ENCODE measurements at regions not wholly inside any gene's neighbourhood (a gene's known extent, or its start where the extent isn't known, plus 50 kb on each side); places are given as distances from the start of the nearest gene placed in this dataset.
A peak's percentile ranks its signal among the peaks of the same experiment; 100 is the strongest.
"Not testable (repeated sequence)": the region's sequence is repeated elsewhere in the genome, so short reads cannot be mapped to it uniquely, and the experiment has no call there.

DNA sequence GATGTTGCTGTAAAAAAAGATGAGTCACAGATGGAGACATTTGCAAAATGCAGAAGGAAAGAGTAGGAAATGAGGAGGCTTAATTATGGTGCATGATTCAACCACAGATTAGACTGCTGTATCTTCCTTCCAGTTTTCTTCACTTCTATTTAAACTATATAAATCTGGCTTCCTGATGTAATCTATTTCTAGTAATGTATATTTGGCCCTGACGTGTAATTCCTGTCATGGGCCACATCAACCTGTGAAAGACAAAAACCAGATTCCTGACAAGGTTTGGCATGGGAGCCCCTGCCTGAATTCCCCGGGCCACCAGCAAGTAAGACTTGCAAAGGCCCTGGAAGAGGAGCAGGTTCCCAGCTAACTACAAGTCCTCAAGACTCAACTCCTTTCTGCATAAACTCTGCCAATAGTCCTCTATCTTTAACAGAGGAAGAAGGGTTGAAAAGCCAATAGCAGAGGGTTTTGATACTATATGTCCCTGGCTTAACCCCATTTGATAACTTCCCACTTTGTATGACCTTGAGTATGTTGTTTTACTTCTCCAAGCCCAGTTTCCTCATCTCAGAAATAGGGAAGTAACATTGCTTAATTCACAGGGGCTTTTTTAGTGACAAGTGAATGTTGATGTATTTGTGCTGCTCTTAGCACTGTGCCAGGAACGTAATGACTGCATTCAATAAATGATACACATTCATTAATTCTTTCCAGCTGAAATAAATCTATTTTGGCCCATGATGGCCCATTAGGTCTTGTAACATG is 172.7 kb downstream of the SPRY2 start:
- no peak for DNase-seq

DNA sequence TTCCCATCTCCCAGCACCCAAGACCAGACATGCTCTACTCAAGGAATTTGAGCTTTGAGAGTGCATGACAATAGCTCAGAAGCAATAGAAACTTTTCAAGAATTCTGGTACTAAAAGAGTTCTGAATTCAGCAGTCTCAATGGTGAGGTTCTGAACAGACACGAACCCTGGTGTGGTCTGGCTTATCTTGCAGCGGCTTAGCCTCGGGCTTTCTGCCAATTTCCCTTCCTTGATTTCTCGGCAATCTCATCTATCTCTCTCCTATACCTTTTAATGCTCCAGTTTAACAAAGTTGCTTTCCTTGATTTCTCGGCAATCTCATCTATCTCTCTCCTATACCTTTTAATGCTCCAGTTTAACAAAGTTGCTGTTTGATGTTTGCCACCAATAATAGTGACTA is 174.6 kb downstream of the SPRY2 start:
- no peak for DNase-seq

- DNase-seq, result no peak
These were observed 176.5 kb downstream of the SPRY2 start for GRCh38 chr13:80164462-80164861.

DNA sequence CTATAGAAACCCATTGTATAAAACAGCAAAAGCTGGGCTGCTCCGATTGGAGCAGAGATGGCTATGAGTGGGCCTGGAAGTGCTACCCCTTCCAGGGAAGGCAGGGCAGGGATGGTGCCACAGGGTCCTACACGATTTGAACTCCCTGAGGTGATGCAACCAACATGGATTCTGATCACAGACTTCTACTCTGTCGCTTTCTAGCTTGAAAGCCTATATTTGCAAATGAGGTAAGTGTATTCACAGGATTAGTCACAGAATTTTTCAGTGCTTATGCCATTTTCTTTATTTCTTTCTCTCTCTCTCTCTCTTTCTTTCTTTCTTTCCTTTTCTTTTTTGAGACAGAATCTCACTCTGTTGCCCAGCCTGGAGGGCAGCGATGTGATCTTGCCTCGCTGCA is 179.0 kb downstream of the SPRY2 start:
- DNase-seq, result no peak

GRCh38 chr13:80161219-80161618 is 179.7 kb downstream of the SPRY2 start:
- DNase-seq, result no peak

GRCh38 chr13:80160110-80160509 is 180.8 kb downstream of the SPRY2 start:
- DNase-seq, result no peak

DNA sequence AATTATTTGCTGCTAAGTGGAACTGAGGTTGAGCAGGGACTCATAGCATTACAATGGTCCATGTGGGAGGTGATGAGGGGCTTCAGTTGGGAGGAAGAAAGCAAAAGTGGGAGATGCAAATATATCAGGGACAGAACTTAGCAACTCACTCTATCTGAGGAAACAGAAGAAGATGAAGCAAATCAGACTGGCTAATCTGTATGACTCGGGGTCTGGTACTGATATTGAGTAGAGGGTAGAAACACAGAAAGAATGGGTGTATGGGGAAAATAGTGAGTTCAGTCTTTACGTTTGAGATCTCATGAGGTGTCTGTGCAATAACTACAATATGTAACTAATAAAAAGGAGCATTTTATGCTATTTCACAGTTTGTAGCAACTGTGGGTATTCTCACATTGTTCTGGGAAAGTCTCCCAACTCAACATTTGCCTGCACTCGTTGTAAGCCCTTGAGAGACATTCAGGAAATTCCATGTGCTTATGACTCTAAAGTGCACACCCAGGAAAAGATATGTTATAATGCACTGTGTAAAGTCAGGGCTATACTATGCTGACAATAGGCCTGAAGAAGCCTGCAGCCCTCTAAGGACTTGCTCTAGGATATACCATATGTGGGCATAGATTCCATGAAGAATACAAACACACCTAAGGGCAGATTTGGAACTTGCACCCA is 183.5 kb downstream of the SPRY2 start:
- DNase-seq, result no peak

- DNase-seq, result not testable (repeated sequence)
These were observed 188.8 kb downstream of the SPRY2 start for GRCh38 chr13:80152142-80152541.

DNA sequence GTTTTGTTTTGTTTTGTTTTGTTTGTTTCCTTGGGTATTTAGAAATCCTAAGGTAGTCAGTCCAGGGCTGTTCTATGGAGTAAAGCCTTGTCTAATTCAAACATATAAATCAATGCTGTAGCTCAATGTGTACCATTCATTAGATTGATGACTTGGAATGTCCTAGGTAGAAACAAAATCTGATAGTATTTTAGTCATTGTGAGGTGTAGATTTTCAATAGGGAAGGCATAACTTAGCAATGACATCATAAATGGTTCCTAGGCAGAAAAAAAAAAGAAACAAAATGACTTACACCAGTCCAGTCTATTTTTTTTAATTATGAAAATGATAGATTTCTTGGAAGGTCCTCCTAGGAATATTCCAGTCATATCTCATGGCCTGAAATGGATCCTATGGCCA is 189.9 kb downstream of the SPRY2 start:
- no peak for DNase-seq

DNA sequence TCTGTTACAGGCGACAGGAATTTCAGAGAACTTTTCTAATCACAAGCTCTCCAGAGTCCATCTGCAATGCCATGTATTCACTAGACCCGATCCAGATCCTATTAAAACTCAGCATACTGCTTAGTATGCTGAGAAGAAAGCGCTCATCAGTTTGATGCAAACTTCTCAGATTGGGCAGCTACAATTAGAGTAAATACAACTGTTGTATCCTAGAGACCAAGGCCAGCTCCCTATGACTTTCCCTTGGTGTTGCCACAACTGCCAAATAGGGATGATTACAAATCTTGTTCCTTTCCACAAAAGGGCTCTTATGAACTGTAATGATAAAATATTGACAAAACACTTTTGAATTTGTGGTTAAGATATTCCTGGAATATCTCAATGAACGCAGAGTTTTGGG is 191.2 kb downstream of the SPRY2 start:
- DNase-seq, result no peak

DNA sequence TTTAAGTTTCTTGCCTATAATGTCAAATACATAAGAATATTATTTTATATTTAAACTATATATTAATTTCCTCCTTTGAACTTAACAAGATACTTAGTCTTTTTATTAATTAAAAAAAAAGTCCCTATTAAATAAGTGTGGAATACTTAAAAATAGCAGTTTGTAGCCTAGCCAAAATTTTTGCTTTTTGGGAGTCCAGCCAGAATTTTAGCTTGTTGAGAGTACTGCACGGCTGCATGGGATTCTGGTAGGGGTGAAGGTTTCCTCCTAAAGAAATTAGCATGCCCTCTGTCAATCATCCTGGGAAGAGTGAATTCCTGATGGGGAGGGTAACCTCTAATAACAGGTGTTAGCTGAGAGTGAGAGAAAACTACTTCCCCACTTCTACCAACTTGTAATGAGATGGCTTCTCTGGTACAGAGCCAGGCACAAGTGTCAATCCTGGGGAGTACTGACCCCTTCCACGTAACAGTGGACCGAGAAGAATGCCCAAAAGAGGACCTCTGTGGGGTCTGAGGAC is 195.7 kb downstream of the SPRY2 start:
- DNase-seq, result no peak

- DNase-seq, result no peak
These were observed 196.4 kb downstream of the SPRY2 start for GRCh38 chr13:80144493-80144892.

DNA sequence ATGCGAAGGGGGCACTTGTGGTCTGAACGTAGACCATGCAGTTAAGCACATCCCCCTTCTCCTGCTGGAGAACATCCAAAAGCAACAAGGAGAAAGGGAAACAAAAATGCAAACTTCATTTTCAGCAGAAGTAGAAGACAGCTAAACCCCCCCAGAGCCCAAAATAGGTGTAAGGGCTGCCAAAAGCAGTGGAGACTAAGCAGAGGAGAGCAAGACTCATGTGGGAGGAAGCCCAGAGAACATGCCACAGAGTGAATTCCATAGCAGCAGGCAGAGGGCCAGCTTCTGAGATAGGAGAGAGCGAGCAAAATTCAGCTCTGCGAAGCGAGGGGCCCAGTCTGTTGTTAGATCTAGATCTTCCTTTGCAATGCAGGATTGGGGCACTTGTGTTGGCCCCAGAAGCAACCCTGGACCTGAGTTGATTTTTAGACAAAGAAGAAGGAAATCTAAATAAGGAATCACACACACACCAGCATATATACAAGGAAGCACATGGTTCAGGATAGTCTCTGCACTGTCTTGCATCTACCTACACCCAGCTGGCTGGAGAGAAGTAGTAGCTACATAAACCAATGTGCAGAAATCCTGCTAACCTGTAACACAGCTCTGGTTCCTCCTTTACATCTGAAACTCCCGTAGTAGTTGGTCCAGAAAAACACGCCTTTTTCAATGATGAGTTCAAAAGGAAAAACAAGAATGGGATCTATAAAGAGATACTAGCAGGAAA is 199.6 kb downstream of the SPRY2 start:
- DNase-seq, result no peak

- DNase-seq, result no peak
These were observed 200.2 kb downstream of the SPRY2 start for GRCh38 chr13:80140685-80141084.

GRCh38 chr13:80139196-80139595 is 201.7 kb downstream of the SPRY2 start:
- no peak for DNase-seq

DNA sequence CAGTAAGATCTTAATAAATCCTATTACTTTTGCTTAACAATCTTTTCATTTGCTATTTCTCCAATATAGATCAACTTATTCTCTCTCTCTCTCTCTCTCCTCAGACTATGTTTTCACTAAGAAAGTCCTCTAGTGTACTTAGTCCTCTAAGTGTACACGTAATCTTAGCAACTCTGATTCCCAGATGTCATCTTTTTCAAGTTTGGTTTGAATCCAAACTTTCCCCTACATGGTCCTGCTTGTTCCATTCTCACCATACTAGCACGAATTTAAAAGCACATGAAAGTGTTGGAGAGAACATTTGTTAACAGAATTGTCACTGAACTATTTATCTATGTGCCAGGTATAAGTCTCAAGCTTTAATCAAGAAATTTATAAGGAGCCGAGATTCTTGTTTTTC is 202.9 kb downstream of the SPRY2 start:
- no peak for DNase-seq

DNA sequence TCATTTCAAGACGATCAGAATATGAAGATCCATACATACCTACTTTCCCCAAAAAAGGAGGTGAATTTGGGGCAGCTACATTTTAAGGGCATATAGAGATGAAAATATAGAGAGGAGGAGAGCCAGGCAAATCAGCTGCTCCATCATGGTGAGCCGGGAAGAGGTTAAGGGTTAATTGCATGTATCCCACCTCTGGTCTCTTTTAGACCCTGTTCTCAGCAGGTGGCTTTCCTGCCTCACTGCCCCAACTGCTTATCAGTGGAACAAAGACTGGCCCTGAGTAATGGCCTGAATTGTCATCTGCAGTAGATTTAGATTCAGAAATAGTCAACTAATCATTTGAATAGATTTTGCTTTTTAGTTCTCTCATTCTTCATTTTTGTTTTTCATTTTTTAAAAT is 206.6 kb downstream of the SPRY2 start:
- no peak for DNase-seq

DNA sequence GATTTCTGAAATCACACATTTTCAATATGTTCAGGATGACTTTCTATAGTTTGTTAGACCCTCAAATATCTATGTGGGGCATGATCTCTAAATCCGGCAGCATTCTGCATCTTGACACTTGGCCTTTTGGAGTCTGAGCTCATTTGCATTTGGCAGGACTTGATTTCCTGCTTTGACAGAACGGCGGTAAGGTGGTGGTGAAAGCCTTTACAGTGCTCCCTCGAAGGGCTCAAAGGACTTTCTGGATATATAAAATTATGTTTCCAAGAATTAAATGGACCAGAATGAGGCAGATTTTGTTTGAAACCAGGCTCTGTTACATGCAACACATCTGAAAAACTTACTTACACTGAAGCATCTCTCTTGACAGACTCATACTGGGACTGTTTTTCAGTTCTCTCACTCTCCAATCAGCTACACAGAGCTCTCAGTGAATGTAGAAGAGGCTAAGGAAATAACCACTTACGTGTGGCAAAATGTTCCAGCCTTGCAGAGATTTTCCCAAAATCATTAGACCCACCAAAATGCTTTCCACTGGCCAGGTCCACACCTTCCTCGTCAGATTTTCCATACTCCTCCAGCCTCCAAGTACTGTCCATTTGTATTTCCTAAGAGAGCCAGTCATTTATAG is 207.2 kb downstream of the SPRY2 start:
- DNase-seq, result no peak

DNA sequence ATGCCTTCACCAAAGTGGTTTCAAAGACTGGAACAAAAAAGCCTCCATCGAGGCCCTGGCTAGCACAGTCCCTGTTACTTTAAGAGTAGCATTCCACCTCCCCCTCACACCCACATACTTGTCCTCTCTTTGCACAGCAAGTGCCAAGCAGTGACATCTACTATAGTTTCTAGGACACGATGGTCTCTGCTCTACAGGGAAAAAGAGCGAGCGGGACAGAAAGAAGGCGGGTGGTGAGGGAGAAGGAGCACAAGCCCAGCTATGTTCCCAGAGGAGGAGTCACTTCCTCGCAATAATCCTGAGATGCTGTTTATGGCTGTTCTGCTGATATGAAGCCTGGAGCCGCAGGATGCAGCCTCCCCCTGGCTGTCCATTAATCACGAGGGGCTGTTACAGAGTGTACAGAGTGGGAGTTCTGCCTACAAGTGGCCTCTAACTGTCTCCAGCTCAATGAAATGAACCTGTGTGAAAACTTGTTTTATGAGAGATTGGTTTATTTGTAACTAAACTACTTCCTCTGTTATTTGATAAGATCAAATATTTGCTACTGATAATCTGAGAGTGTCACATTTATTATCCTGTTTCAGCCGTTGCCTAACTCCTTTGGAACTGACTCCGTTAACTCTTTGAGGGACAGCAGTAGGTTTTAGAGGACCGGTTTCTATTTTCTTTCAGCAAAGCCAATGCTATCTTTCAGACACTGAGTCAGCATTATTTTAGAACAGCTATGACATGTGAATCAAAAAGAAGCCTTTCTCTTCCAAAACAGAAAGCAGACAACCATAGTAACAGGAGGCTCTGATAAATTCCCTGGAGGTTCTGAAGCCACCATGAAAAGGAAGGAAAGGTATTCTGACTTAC is 208.0 kb downstream of the SPRY2 start:
- peak; percentile 13 for DNase-seq

- DNase-seq, result no peak
These were observed 209.7 kb downstream of the SPRY2 start for GRCh38 chr13:80131204-80131603.

DNA sequence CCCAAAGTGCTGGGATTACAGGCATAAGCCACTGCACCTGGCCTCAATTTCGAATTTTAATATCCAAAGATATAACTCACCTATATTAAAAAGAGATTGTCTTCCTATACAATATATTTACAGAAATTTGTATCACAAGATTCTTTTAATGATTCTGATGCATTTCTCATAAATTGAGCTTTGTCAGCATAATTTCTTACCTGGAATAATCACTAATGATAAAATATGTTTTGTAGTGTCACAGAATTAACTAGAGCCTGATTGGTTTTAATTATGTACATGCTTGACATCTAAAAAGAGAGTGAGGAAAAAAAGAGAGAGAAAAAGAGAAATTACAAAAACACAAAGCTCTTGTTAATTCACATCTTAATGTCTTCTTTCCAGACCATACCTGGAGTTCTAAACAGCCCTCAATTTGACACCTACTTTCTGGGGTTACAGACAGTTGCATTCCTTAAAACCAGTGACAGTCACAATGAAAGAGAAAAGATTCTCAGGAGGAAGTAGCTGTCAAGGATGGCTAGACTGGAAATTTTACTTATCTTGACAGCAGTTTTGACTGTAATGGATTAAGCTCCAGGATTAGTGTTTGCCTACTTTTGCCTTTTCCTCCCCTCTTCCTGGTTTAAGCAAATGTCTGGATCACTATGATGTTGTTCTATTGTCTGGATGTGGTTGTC is 214.4 kb downstream of the SPRY2 start:
- no peak for DNase-seq

DNA sequence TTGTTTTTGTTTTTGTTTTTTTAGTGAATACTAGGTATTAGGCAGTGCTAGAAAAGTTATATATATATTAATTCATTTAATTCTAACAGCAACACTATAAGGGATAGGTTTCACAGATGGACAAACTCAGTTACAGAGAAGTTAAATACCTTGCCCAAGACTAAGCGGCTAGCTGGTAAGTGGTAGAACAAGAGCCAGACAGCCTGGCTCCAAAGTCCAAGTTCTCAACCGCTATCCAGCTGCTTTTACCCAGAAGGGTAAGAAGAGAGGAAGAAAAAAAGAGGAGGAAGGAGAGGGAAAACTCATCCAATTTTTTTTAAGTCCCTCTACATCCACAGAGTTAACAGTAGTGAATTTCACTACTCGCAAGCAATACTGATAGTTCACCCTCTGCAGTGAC is 217.0 kb downstream of the SPRY2 start:
- no peak for DNase-seq
